Astrocyte of the cerebellum (primary cell): ENCODE measurements at regions not wholly inside any gene's neighbourhood (a gene's known extent, or its start where the extent isn't known, plus 50 kb on each side); places are given as distances from the start of the nearest gene placed in this dataset.

Source experiments
- DNase-seq: peaks from one replicate; pipeline ENCODE4 v3.0.0-alpha.2; 2011; ENCODE audit warnings: low read depth
- H3K4me3 ChIP-seq: 2 replicates; pipeline ENCODE4 v1.5.1; 2011; ENCODE audit warnings: mild to moderate bottlenecking, low read depth, low read length, moderate library complexity
- CTCF ChIP-seq: IDR thresholded peaks from 2 replicates; pipeline ENCODE4 v1.5.1; 2012; ENCODE audit warnings: low read length, low read depth, moderate library complexity, mild to moderate bottlenecking; ENCODE audit errors: missing control alignments
- in situ Hi-C: cut with HindIII; loops from 2 replicates; pipeline ENCODE4 v1.10.0; 2017; ENCODE audit warnings: low sequenced_read_pairs

- no peak for TF ChIP-seq CTCF
- DNase-seq, result no peak
- in situ Hi-C loops, result no loop called here
- no peak overlapping the region for H3K4me3 ChIP-seq
Observed at GRCh38 chr17:53129863-53130262, 692.9 kb upstream of the KIF2B start.

- in situ Hi-C loops, result no loop called here
- no peak for TF ChIP-seq CTCF
- H3K4me3 ChIP-seq, result no peak overlapping the region
- no peak for DNase-seq
Observed at GRCh38 chr17:53127331-53127730, 695.4 kb upstream of the KIF2B start.

GRCh38 chr17:53122966-53123365 is 699.8 kb upstream of the KIF2B start:
- no peak overlapping the region for H3K4me3 ChIP-seq
- no peak for DNase-seq
- in situ Hi-C loops, result no loop called here
- no peak for TF ChIP-seq CTCF

GRCh38 chr17:53119773-53120172 is 703.0 kb upstream of the KIF2B start:
- in situ Hi-C loops, result no loop called here
- no peak for DNase-seq
- H3K4me3 ChIP-seq, result no peak overlapping the region
- TF ChIP-seq CTCF, result no peak

- in situ Hi-C loops, result no loop called here
- no peak overlapping the region for H3K4me3 ChIP-seq
- TF ChIP-seq CTCF, result no peak
- DNase-seq, result no peak
Observed at GRCh38 chr17:53118948-53119347, 703.8 kb upstream of the KIF2B start.

- H3K4me3 ChIP-seq, result no peak overlapping the region
- no peak for DNase-seq
- TF ChIP-seq CTCF, result no peak
- in situ Hi-C loops, result no loop called here
Observed at GRCh38 chr17:53106886-53107285, 715.8 kb upstream of the KIF2B start.

- H3K4me3 ChIP-seq, result no peak overlapping the region
- DNase-seq, result no peak
- in situ Hi-C loops, result no loop called here
- TF ChIP-seq CTCF, result no peak
Observed at GRCh38 chr17:53101706-53102105, 721.0 kb upstream of the KIF2B start.
